ENCODE measurements at regions not wholly inside any gene's neighbourhood (a gene's known extent, or its start where the extent isn't known, plus 50 kb on each side); places are given as distances from the start of the nearest gene placed in this dataset.

GRCh38 chr2:833180-833579 lies 117.5 kb upstream of the SNTG2 start:
- intact Hi-C loops (cut with DNase I), result no loop called here
- Histone ChIP-seq H3K9me3 (no peaks in the 10 kb centered on the region), H3K4me1 (ENCODE audit: insufficient read depth) (no peaks in the 10 kb centered on the region), H3K27ac (no peak overlapping the region), H3K36me3 (no peaks in the 10 kb centered on the region), H3K4me3 (no peak overlapping the region), H3K27me3 (no peaks in the 10 kb centered on the region)
- TF ChIP-seq EP300 (IDR thresholded peaks at IDR 0.05) (no peak), POLR2A (IDR thresholded peaks at IDR 0.05) (no peak), CTCF (IDR thresholded peaks at IDR 0.05) (no peak)
- DNase-seq, result no peak
- 73 to 83% (median 77%) methylated on average over 5 of the region's 5 CpGs for WGBS, 3 donors

- Histone ChIP-seq H3K27ac (no peak overlapping the region), H3K4me3 (no peak overlapping the region), H3K27me3 (no peaks in the 10 kb centered on the region), H3K36me3 (no peaks in the 10 kb centered on the region), H3K9me3 (no peaks in the 10 kb centered on the region), H3K4me1 (ENCODE audit: insufficient read depth) (no peaks in the 10 kb centered on the region)
- intact Hi-C loops (cut with DNase I), result no loop called here
- TF ChIP-seq POLR2A (IDR thresholded peaks at IDR 0.05), result no peak
- no peak for TF ChIP-seq CTCF (IDR thresholded peaks at IDR 0.05)
- no peak for TF ChIP-seq EP300 (IDR thresholded peaks at IDR 0.05)
- no peak for DNase-seq
- WGBS, 3 donors, result 88 to 91% (median 89%) methylated on average over 2 of the region's 2 CpGs
Measured at GRCh38 chr2:832635-833034, 118.0 kb upstream of the SNTG2 start.

DNA sequence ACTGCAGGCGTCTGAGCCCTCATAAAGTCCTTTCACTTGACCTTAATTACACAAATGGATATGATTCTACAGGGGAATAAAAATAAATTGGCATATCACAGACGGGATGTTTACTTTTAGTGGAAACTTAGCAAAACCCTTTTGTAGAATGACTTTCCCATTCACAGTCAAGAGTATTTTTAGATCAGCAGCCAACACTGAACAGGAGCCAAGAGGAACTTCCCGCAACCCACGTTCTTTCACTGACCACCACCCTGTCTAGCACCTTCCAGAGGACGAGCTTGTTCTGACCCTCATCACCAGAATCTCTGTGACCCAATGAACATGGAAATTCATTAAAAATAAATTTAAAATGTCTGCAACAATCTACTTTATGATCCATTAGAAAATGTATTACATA lies 119.0 kb upstream of the SNTG2 start:
- Histone ChIP-seq H3K36me3 (no peaks in the 10 kb centered on the region), H3K27me3 (no peaks in the 10 kb centered on the region), H3K4me3 (no peak overlapping the region), H3K27ac (no peak overlapping the region), H3K4me1 (ENCODE audit: insufficient read depth) (no peaks in the 10 kb centered on the region), H3K9me3 (no peaks in the 10 kb centered on the region)
- no peak for TF ChIP-seq POLR2A (IDR thresholded peaks at IDR 0.05)
- 13 to 19% (median 14%) methylated on average over 5 of the region's 5 CpGs for WGBS, 3 donors
- no peak for DNase-seq
- intact Hi-C loops (cut with DNase I), result no loop called here

DNA sequence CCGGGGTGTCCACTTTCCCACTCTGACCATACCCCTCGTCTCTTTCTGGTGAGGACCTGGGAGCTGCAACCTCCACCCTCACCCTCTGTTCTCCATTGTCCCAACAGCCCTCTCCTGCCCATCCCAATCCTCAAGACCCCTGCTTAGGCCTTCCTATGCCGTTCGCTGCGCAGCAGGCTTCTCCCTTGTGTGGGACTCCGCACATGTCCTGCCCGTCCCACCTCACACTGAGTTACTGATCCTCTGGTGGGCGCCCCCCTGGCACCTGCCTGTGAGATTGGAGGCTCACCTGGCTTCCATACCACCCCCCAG lies 119.5 kb upstream of the SNTG2 start:
- Histone ChIP-seq H3K27ac (no peak overlapping the region), H3K36me3 (no peaks in the 10 kb centered on the region), H3K9me3 (no peaks in the 10 kb centered on the region), H3K4me1 (ENCODE audit: insufficient read depth) (no peaks in the 10 kb centered on the region), H3K27me3 (no peaks in the 10 kb centered on the region), H3K4me3 (no peak overlapping the region)
- intact Hi-C loops (cut with DNase I), result no loop called here
- TF ChIP-seq EP300 (IDR thresholded peaks at IDR 0.05) (no peak), POLR2A (IDR thresholded peaks at IDR 0.05) (no peak), CTCF (IDR thresholded peaks at IDR 0.05) (no peak)
- 89 to 95% (median 95%) methylated on average over 8 of the region's 8 CpGs for WGBS, 3 donors
- DNase-seq, result no peak

- intact Hi-C loops (cut with DNase I), result no loop called here
- no peak for DNase-seq
Measured at GRCh38 chr2:830419-831224, 120.0 kb upstream of the SNTG2 start.

More at GRCh38 chr2:830419-831224, 120.0 kb upstream of the SNTG2 start:
- Histone ChIP-seq H3K4me3 (no peak overlapping the region), H3K36me3 (no peaks in the 10 kb centered on the region), H3K27me3 (no peaks in the 10 kb centered on the region), H3K27ac (no peak overlapping the region), H3K9me3 (no peaks in the 10 kb centered on the region), H3K4me1 (ENCODE audit: insufficient read depth) (no peaks in the 10 kb centered on the region)
- TF ChIP-seq EP300 (IDR thresholded peaks at IDR 0.05), result no peak
- no peak for TF ChIP-seq POLR2A (IDR thresholded peaks at IDR 0.05)
- TF ChIP-seq CTCF (IDR thresholded peaks at IDR 0.05), result no peak
- WGBS, 3 donors, result 67 to 76% (median 74%) methylated on average over 10 of the region's 10 CpGs

All from ovary (tissue), 7 donors.